WI38 (cell line): ENCODE measurements at regions not wholly inside any gene's neighbourhood (a gene's known extent, or its start where the extent isn't known, plus 50 kb on each side); places are given as distances from the start of the nearest gene placed in this dataset.
A peak's percentile ranks its signal among the peaks of the same experiment; 100 is the strongest.

Experiments used
- H3K4me3 ChIP-seq: 2 replicates; pipeline ENCODE4 v1.5.1; 2011; ENCODE audit warnings: low read depth, mild to moderate bottlenecking, control low read depth, low read length
- TF ChIP-seq, protein P1 (sequence below): IDR thresholded peaks from 2 replicates; pipeline ENCODE4 v1.5.1; 2012; ENCODE audit warnings: low read depth, mild to moderate bottlenecking, control low read depth, low read length

DNA sequence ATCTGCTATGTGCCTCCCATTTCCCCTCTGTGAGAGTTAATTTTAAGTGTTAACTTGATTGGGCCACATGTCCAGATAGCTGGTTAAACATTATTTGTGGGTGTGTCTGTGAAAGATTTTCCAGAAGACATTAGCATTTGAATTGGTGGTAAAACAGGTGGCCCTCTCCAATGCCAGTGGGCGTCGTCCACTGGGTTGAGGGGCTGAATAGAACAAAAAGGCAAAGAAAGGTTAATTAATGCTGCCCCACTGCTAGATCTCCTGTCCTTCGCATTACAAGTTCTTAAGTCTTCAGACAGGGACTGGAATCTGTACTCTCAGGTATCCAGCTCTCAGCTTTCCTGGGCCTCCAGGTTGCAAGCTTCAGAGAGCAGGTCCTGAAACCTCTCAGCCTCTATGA is 1160.9 kb upstream of the LRRN3 start:
- TF ChIP-seq, protein P1, sequence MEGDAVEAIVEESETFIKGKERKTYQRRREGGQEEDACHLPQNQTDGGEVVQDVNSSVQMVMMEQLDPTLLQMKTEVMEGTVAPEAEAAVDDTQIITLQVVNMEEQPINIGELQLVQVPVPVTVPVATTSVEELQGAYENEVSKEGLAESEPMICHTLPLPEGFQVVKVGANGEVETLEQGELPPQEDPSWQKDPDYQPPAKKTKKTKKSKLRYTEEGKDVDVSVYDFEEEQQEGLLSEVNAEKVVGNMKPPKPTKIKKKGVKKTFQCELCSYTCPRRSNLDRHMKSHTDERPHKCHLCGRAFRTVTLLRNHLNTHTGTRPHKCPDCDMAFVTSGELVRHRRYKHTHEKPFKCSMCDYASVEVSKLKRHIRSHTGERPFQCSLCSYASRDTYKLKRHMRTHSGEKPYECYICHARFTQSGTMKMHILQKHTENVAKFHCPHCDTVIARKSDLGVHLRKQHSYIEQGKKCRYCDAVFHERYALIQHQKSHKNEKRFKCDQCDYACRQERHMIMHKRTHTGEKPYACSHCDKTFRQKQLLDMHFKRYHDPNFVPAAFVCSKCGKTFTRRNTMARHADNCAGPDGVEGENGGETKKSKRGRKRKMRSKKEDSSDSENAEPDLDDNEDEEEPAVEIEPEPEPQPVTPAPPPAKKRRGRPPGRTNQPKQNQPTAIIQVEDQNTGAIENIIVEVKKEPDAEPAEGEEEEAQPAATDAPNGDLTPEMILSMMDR, result no peak
- H3K4me3 ChIP-seq, result no peak overlapping the region

DNA sequence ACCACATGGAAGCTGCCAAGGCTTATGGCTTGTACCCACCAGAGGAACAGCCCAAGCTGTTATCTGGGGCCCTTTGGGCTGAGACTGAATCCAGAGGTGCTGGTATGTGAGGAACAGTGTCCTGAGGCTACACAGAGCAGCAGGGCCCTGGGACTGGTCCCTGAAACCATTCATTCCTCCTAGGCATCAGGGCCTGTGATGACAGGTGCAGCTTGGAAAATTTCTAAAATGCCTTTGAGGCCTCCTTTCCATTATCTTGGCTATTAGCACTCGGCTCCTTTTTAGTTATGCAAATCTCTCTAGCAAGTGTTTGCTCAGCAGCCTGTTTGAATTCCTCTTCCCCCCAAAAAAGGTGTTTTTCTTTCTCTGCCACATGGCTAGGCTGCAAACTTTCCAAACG is 1151.7 kb upstream of the LRRN3 start:
- TF ChIP-seq, protein P1, result no peak
- H3K4me3 ChIP-seq, result no peak overlapping the region

DNA sequence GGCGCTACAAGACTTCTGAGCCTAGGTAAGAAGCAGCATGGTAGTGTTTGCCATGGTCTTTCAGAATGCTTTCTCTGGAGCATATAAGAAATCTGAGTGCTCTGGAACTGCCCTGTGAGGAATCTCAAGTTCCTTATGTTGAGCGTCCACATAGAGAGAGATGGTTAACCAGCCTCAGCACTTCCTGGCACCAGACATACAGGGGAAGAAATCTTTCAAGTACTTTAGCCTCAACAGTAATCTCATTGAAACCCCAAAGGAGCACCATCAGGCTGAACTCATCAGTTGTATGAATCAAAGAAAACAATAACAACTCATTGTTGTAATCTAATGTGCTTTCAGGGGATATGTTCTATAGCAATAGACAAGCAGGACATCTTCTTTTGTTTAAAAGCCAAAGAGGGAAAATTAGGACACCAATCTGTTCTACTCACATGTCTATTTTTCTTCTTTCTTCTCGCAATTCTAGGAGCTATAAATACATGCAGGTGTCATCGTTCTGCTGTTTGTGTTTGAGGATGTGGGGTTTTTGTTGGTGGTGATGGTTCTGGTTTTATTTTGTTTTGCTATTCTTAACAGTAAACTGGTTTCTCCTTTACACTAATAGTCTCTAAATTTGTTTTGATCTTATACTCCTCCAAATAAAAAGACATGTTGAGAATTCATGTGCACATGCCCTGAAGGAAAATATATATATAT is 1145.0 kb upstream of the LRRN3 start:
- TF ChIP-seq, protein P1, result no peak
- peak overlapping the region; percentile 37 for H3K4me3 ChIP-seq

DNA sequence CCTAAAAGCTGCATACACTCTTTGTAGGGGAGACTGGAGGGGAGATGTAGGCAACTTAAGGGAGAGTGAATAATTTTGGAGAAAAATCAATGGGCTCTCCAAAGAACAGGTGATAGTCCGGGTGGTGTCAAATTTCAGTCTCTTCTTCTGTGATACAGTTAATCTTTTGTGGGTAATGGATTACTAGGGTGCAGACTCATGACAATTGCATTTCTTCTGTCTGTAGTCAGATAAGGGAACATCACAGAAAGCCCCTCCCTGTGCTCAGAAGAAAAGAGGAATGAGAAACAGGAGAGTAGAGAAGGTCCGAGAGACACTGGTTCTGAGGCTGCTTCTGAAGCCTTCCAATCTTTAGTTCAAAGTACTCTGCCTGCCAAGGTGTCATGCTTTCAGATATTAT is 1140.7 kb upstream of the LRRN3 start:
- no peak overlapping the region for H3K4me3 ChIP-seq
- TF ChIP-seq, protein P1, result no peak

DNA sequence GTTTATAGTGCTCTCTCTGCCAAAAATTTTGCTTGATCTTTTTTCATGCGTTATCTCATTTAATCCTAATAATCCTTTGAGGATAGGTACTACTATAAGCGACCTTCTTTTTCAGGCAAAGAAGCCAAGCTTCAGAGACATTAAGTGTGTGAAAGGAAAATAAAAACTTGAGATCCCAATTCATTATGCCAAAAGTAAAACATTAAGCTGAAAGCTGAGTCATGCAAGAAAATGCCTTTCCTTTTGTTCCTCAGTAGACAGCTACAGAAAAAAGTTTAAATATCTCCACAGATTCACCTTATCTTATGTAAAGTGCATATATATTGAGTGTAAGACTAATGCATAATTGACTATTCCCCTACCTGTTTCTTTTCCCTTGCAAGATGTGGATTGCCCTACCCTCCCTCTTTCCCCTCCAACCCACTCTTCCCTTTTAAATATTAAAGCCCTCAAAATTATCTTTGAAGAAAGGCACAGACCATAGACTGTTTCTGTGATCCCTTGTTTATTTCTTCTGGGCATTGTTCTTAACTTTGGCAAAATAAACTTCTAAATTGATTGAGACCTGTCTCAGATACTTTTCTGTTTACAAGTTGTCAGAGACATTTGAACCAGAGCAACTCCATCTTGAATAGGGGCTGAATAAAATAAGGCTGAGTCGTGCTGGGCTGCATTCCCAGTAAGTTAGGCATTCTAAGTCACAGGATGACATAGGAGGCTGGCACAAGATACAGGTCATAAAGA is 1139.9 kb upstream of the LRRN3 start:
- TF ChIP-seq, protein P1, result no peak
- H3K4me3 ChIP-seq, result no peak overlapping the region

DNA sequence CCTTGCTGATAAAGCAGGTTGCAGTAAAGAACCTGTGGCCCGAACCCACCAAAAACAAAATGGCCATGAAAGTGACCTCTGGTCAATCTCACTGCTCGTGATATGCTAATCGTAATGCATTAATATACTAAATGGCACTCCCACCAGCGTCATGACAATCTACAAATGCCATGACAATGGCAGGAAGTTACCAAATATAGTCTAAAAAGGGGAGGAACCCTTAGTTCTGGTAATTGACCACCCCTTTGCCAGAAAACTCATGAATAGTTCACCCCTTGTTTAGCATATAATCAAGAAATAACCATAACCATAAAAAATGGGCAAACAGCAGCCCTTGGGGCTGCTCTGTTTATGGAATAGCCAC is 1139.4 kb upstream of the LRRN3 start:
- no peak overlapping the region for H3K4me3 ChIP-seq
- TF ChIP-seq, protein P1, result no peak

DNA sequence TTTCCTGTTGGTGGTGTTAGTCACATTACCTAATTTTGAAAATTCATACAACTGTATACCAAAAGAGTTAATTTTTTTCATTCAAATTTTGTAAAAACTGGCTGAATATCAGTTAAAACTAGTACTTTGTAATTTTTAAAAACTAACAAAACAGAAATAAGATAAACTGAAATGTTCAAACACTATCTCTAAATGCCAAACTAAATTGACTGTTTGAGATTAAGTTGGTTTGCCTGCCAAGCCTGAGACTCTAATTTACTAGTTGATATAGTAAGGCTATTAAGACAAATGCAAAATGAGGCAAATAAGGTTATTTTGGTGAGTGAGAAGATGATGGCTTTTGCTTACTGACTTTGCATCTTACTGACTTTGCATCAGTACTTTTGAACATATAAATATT is 1134.9 kb upstream of the LRRN3 start:
- TF ChIP-seq, protein P1, result no peak
- no peak overlapping the region for H3K4me3 ChIP-seq
